HG03378 (cell line): ENCODE measurements at regions not wholly inside any gene's neighbourhood (a gene's known extent, or its start where the extent isn't known, plus 50 kb on each side); places are given as distances from the start of the nearest gene placed in this dataset.

Source experiments
- ATAC-seq: cut with Tn5 transposase; IDR thresholded peaks from one replicate; pipeline ENCODE4 v1.9.1; 2021; ENCODE audit warnings: mild to moderate bottlenecking, moderate library complexity; ENCODE audit not compliant: unreplicated experiment

DNA sequence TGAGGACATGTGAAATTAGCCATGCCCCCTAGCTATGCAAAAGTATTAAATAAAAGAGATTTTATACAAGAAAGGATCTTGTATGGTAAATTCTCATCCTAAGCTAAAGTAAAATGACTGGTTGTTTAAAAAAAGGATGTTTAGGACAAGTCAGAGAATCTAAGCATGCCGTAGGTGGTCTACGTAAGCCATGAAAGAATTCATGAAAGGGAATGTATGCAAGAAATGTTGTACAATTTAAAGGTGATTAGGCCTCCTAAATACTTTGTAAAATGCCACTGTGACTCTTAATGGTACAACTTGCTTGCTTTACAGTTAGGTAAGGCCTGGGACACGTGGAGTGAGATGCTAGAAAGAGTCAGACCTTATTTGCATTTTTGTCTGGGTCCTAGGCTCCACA lies 209.0 kb downstream of the EFHB start:
- no peak for ATAC-seq

GRCh38 chr3:19717736-19718135 lies 216.3 kb downstream of the EFHB start:
- no peak for ATAC-seq

DNA sequence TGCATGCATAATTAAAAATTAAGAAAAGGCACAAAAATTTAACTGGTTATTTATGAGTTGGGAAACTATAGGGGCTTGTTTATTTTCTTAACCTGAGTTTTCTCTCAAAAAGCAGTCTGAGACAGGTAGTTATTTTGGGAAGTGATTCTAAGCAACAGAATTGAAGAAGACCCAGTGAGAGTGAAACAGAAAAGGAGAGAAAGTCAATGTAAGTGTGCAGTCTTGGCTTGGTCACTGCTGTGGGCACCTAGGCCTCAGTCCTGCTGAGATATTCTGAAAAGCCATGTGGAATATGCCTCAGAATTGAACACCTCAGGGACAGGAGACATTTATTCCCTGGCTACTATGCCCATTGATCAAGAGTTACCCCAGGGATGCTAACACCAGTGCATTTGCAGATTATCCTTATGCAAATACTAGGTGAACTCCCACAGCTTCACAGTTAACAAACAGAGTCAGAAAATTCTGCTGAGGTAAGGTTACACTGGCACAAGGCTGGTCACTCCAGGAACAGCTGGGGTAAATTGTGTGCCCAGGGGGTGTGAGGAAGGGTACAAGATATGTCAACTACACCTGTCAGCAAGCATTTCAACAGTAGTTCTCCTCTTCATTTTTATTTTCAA lies 222.7 kb downstream of the EFHB start:
- no peak for ATAC-seq

DNA sequence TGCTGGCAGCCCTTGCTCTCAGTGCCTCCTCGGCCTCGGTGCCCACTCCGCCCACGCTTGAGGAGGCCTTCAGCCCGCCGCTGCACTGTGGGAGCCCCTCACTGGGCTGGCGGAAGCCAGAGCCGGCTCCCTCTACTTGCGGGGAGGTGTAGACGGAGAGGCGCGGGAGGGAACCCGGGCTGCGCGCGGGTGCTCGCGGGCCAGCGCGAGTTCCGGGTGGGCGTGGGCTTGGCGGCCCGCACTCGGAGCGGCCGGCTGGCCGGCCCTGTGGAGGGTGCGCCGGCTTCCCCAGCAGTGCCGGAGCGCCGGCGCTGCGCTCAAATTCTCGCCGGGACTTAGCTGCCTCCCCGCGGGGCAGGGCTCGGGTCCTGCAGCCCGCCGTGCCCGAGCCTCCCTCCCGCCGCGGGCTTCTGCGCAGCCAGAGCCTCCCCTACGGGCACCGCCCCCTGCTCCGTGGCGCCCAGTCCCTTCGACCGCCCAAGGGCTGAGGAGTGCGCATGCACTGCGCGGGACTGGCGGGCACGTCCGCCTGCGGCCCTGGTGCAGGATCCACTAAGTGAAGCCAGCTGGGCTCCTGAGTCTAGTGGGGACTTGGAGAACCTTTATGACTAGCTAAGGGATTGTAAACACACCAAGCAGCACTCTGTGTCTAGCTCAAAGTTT lies 231.5 kb downstream of the EFHB start:
- no peak for ATAC-seq

- no peak for ATAC-seq
Observed at GRCh38 chr3:19688767-19689166, 245.2 kb downstream of the EFHB start.

DNA sequence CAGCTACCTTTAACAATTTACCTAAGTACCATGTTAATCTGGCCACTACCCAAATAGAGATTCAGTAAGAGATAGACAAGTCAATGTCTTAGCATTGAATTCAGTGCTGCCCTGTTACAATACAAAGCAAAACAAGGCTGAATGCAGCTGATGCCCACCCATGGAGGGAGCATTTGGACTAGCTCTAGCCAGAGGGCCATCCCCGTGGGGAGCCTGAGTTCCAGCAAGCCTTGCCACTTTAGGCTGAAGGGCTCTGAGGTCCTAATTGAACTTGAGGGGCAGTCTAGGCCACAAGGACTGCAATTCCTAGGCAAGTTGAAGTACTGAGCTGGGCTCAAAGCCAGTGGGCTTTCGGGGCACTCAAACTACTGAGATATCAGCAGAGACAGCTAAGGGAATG lies 265.9 kb downstream of the EFHB start:
- ATAC-seq: no peak

DNA sequence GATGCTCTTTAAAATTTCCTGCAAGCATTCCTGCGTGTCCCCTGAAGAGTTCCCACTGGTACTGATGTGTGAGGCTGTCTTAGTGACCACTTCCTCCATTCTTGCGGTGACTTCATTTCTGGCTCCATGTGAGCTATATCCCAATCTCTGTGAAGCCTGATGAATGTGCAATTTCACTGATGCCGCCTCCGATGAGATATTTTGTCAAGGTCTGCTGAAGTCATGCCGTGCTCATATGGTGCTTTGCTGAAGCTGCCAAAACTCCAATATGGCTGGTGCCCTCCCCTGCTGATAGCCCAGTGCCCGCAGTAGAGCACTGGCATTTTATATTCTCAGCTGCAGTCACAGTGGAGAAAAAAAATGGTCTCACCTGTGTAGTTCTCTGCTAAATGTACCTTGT lies 271.5 kb downstream of the EFHB start:
- ATAC-seq: no peak

DNA sequence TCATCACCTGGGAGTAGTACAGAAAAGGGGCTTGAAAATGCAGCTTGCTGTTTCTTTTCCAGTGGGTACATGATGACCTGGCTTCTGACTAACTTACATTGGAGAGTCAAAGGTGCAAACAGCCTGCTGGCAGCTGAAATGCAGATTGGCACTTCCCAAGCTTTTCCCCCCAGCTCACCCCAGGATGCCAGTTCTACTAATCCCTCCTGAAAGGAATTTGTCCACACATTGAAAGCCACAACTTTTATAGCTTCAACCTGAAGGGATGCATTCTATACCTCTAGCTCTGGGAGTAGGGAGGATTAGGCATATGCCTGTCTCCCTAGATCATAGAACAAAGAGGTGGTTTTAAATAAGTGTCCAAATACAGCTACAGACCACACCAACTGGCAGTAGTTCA lies 281.7 kb downstream of the EFHB start:
- no peak for ATAC-seq

DNA sequence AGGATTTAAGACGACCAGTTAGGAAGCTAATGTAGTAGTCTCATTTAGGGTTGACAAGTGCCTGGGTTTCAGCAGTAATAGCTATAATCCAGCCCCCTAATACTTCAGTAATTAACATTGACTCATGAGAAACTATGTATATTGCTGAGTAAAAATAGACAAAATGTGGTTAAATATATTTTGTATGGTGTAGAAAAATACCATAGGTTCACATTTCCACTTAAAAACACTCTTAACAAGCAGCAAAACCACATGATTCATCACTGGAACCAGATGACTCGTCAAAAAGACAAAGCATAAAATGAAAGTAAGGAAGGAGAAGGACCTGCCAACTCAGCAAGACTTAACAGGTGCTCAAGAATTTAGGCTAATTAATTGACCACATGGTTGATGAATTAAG lies 288.9 kb downstream of the EFHB start:
- peak; percentile 78 for ATAC-seq

DNA sequence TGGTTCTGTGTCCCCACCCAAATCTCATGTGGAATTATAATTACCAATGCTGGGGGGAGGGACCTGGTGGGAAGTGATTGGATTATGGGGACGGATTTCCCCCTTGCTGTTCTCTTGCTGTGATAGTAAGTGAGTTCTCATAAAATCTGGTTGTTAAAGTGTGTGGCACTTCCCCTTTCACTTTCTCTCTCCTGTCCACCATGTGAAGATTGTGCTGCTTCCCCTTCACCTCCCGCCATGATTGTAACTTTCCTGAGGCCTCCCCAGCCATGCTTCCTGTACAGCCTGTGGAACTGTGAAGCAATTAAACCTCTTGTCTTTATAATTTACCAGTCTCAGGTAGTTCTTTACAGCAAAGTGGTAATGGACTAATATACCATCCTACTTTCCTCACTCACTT lies 289.6 kb downstream of the EFHB start:
- peak; percentile 60 for ATAC-seq

DNA sequence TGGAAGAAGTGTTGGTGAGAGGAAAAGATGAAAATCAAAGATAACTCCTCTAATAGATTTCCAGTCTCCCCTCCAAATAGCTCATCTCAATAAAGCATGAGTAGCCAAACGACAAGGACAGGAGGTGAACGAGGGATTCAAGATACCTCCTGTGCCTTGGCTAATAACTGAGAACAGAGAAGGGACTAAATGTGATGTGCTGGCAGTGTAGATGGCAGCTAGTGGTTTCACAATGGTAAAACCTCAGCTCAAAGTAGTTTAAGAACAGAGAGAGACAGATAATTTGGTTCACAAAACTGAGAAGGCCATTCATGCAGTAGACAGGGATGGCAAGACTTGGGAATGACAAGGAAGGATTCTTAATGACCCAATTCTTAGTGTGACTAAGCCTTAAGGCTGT lies 292.6 kb downstream of the EFHB start:
- ATAC-seq: no peak

DNA sequence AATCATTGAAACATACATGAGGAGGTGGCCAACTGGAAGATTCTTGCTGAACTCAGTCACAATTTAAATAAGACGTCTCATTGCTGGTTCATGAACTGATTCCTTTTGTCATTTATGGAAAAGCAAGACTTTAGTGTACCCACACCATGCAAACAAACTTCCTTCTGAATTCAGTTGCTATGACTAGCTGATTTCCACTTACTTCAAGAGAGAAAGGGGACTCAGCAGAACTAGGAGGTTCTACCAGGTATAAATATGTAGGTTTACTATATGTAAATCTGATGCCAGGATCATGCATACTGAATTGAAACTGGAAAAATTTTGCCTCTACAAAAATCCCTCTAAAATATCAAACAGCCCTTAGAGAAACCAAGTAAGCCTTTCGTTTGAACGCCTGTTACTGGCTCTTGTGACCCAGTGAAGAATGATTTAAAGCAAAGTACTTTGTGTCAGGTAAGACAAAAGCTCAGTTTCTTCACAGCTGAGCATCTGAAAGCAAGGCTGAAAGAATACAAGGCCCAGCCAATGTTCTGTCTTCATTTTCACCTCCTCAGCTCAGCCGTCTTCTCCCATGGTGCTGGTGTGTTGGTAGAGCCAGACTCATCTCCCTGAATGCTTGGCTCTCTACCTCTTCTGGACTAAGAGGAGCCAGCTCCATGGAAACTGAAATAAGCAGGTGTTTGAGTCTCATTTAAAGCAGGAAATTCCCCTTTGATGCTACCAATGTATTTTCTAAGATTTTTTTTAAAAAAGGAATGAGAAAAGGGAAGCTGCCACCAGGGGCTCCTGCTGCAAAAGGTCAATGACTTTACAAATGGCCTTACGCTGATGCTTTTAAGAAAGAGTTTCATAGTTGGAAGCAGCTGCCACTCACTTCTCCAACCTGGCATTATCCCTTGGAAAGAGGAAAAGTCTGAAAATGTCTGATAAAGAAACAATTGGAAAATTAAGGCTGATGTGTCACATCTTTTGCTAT lies 301.6 kb downstream of the EFHB start:
- ATAC-seq: no peak

- peak; percentile 86 for ATAC-seq
Observed at GRCh38 chr3:19598870-19599269, 335.1 kb downstream of the EFHB start.

GRCh38 chr3:19596408-19596807 lies 337.6 kb downstream of the EFHB start:
- ATAC-seq: peak; percentile 80

GRCh38 chr3:19595884-19596283 lies 338.1 kb downstream of the EFHB start:
- ATAC-seq: no peak
